Sigmoid colon (tissue), 6 donors: ENCODE measurements at regions not wholly inside any gene's neighbourhood (a gene's known extent, or its start where the extent isn't known, plus 50 kb on each side); places are given as distances from the start of the nearest gene placed in this dataset.

ENCODE experiments used
- DNase-seq: peaks from one replicate; pipeline ENCODE4 v3.0.0-alpha.2; 2019
- H3K27ac ChIP-seq, 4 donors: fragments of 200-600 bp; sonication (generic); one replicate each; pipeline ENCODE4 v1.5.1; 2016 to 2019; ENCODE audit warnings: mild to moderate bottlenecking in 1 of 4
- H3K27me3 ChIP-seq, 3 donors: fragments of 200-600 bp; sonication (generic); one replicate each; pipeline ENCODE4 v1.5.1; 2019; ENCODE audit warnings: mild to moderate bottlenecking in 1 of 3
- H3K36me3 ChIP-seq, 4 donors: fragments of 200-600 bp; sonication (generic); one replicate each; pipeline ENCODE4 v1.5.1; 2016 to 2019
- H3K4me1 ChIP-seq, 4 donors: fragments of 200-600 bp; sonication (generic); one replicate each; pipeline ENCODE4 v1.5.1; 2017 to 2019
- H3K4me3 ChIP-seq, 4 donors: fragments of 200-600 bp; sonication (generic); one replicate each; pipeline ENCODE4 v1.5.1; 2017 to 2019; ENCODE audit warnings: mild to moderate bottlenecking in 2 of 4, moderate library complexity in 1 of 4
- H3K9me3 ChIP-seq, 4 donors: fragments of 200-600 bp in 3 of 4; sonication (generic) in 3 of 4; one replicate each; pipeline versions ENCODE4 v1.5.1 to v1.6.1; 2013 to 2019
- CTCF ChIP-seq, 4 experiments: fragments of 450-650 bp in 3 of 4; fragments of 200-600 bp in 1 of 4; IDR thresholded peaks; one replicate each; pipeline ENCODE4 v1.5.1; 2016 to 2019; ENCODE audit warnings: antibody characterized with exemption in 4 of 4, mild to moderate bottlenecking in 3 of 4, moderate library complexity in 2 of 4
- EP300 ChIP-seq, 4 donors: sonication (generic); formaldehyde crosslinking; IDR thresholded peaks; one replicate each; pipeline ENCODE4 v1.6.1; 2017; ENCODE audit warnings: antibody characterized with exemption in 4 of 4
- POLR2A ChIP-seq, 2 donors: fragments of 450-650 bp; IDR thresholded peaks; one replicate each; pipeline ENCODE4 v1.6.1; 2016; ENCODE audit warnings: antibody characterized with exemption in 2 of 2, mild to moderate bottlenecking in 2 of 2, moderate library complexity in 2 of 2
- POLR2AphosphoS5 ChIP-seq, 4 donors: sonication (generic); formaldehyde crosslinking; IDR thresholded peaks; one replicate each; pipeline ENCODE4 v1.6.1; 2017; ENCODE audit warnings: antibody characterized with exemption in 4 of 4
- WGBS, 2 donors: extraction: QIAGEN DNeasy Blood & Tissue Kit; methylation state at CpG; one replicate each; pipeline ENCODE4 v1.1.7; 2013; 5-methylcytosine and 5-hydroxymethylcytosine counted together
- intact Hi-C: fragments of 100-400 bp; cut with DNase I; formaldehyde crosslinking; loops from one replicate; pipeline ENCODE4 v1.15.1; 2023
- donor health status: healthy with polysubstance abuse.
- donor health status: healthy.

GRCh38 chr6:94377835-94378234 lies 958.5 kb upstream of the EPHA7 start:
- TF ChIP-seq CTCF (IDR thresholded peaks at IDR 0.05) (no peak), POLR2AphosphoS5 (IDR thresholded peaks at IDR 0.05) (no peak), EP300 (IDR thresholded peaks at IDR 0.05) (no peak), POLR2A (IDR thresholded peaks at IDR 0.05) (no peak)
- no peaks in the 10 kb centered on the region for H3K4me1 ChIP-seq
- 77 to 84% methylated on average over 1 of the region's 1 CpG for WGBS, 2 donors
- no peaks in the 10 kb centered on the region for H3K27me3 ChIP-seq
- DNase-seq, result no peak
- intact Hi-C loops, result no loop called here
- H3K27ac ChIP-seq, result no peak overlapping the region
- H3K4me3 ChIP-seq, result no peak overlapping the region
- H3K9me3 ChIP-seq, result no peaks in the 10 kb centered on the region
- no peaks in the 10 kb centered on the region for H3K36me3 ChIP-seq

DNA sequence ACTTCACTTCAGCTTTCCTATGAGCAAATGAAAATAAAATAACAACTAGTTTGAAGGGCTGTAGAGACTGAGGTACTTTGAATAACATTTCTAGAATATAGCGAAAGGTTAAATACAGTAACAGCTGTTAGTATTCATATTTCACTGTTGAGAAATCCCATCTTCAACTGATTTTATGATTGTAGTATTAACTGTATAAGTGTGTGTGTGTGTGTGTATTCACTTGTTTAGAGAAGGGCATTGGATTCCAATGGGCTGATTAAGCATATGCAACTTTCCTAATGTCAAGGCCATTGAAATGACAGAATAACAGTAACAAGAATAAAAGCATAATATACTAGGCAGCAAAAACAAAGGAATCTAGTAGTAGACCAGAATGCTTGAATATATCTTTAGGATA lies 957.5 kb upstream of the EPHA7 start:
- Histone ChIP-seq H3K27me3 (no peaks in the 10 kb centered on the region), H3K4me3 (no peak overlapping the region), H3K36me3 (no peaks in the 10 kb centered on the region), H3K4me1 (no peaks in the 10 kb centered on the region), H3K27ac (no peak overlapping the region), H3K9me3 (no peaks in the 10 kb centered on the region)
- TF ChIP-seq EP300 (IDR thresholded peaks at IDR 0.05), result no peak
- no peak for TF ChIP-seq POLR2A (IDR thresholded peaks at IDR 0.05)
- no peak for TF ChIP-seq POLR2AphosphoS5 (IDR thresholded peaks at IDR 0.05)
- TF ChIP-seq CTCF (IDR thresholded peaks at IDR 0.05), result no peak
- 85 to 93% methylated on average over 1 of the region's 1 CpG for WGBS, 2 donors
- DNase-seq, result no peak
- intact Hi-C loops, result no loop called here

GRCh38 chr6:94372229-94372628 lies 952.9 kb upstream of the EPHA7 start:
- Histone ChIP-seq H3K9me3 (no peaks in the 10 kb centered on the region), H3K4me1 (no peaks in the 10 kb centered on the region), H3K4me3 (no peak overlapping the region), H3K27me3 (no peaks in the 10 kb centered on the region), H3K36me3 (no peaks in the 10 kb centered on the region), H3K27ac (no peak overlapping the region)
- DNase-seq, result no peak
- no peak for TF ChIP-seq POLR2A (IDR thresholded peaks at IDR 0.05)
- TF ChIP-seq EP300 (IDR thresholded peaks at IDR 0.05), result no peak
- no peak for TF ChIP-seq POLR2AphosphoS5 (IDR thresholded peaks at IDR 0.05)
- no peak for TF ChIP-seq CTCF (IDR thresholded peaks at IDR 0.05)
- intact Hi-C loops, result no loop called here

DNA sequence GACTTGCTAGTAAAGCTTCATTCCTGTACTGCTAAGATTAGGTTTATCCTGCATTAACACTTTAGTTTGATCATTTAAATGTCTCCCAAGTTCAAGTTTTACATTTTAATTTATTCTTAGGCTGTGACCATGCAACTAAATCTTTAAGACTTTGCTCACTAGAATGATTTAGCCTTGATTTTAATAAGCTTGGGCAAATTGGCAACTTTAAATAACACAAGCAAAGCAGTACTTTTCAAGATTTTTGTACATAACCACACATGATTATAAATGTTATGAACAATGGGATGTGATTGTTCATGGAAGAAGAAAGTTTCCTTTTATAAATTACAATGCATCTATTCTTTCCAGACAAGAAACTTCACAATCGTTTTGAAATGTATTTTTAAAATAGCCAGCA lies 948.0 kb upstream of the EPHA7 start:
- intact Hi-C loops, result no loop called here
- Histone ChIP-seq H3K27me3 (no peaks in the 10 kb centered on the region), H3K27ac (no peak overlapping the region), H3K4me3 (no peak overlapping the region), H3K9me3 (no peaks in the 10 kb centered on the region), H3K36me3 (no peaks in the 10 kb centered on the region), H3K4me1 (no peaks in the 10 kb centered on the region)
- 31 to 65% methylated on average over 1 of the region's 1 CpG for WGBS, 2 donors
- no peak for DNase-seq
- TF ChIP-seq POLR2AphosphoS5 (IDR thresholded peaks at IDR 0.05), result no peak
- no peak for TF ChIP-seq EP300 (IDR thresholded peaks at IDR 0.05)
- TF ChIP-seq CTCF (IDR thresholded peaks at IDR 0.05), result no peak
- no peak for TF ChIP-seq POLR2A (IDR thresholded peaks at IDR 0.05)

DNA sequence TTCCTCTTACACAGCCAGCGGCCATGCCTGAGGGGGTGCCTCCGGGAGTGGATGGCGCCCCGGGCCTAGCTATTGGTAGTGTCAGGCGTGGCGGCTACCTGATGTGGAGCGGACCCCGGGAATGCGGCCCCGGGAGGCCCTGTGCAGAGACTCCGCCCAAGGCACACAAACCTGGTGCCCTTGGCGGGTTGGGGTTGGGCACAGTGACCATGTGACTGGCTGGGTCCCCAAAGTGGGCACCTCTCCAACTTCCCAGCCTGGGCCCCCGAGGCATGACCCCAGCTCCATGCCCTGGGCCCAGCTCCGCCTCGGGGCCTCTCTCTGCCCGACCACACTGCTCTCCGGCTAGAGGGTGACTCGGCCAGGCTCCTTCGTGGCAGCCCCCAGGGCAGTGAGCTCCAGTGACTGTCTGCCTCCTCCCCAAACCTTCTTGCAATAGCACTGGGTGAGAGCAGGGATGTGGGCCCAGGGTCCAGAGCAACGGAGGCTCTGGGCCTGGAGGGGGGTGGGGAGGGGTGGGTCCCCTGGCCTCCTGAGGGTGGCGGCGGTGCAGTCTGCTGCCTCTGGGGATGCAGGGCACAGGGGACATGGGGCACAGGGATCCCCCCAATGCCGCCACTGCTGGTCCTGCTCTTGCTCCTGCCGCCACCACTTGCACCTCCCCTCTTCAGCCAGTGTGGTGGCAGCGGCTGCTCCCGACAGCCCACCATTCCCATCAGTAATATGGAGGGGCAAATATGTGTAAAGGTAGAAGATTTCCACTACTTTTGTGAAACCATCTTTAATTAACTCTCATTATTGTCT lies 942.9 kb upstream of the EPHA7 start:
- 93 to 94% methylated on average over 26 of the region's 26 CpGs for WGBS, 2 donors
- Histone ChIP-seq H3K9me3 (no peaks in the 10 kb centered on the region), H3K27ac (no peak overlapping the region), H3K4me1 (no peaks in the 10 kb centered on the region), H3K4me3 (no peak overlapping the region), H3K27me3 (no peaks in the 10 kb centered on the region), H3K36me3 (no peaks in the 10 kb centered on the region)
- DNase-seq, result peak; percentile 62
- intact Hi-C loops, result no loop called here
- no peak for TF ChIP-seq POLR2AphosphoS5 (IDR thresholded peaks at IDR 0.05)
- no peak for TF ChIP-seq CTCF (IDR thresholded peaks at IDR 0.05)
- no peak for TF ChIP-seq POLR2A (IDR thresholded peaks at IDR 0.05)
- TF ChIP-seq EP300 (IDR thresholded peaks at IDR 0.05), result no peak
